HepG2 (cell line): ENCODE measurements at regions not wholly inside any gene's neighbourhood (a gene's known extent, or its start where the extent isn't known, plus 50 kb on each side); places are given as distances from the start of the nearest gene placed in this dataset.

Experiments used
- ATAC-seq: fragments of 200-7000 bp; cut with Tn5 transposase; 3 replicates; pipeline ENCODE4 v1.9.1; 2020; ENCODE audit warnings: mild to moderate bottlenecking, moderate library complexity
- BruUV-seq: library from RNA; stranded (reverse); fragments of 400-500 nt; replicated peaks from 2 replicates; lab custom pipeline; 2021; lab: Mats Ljungman, UMichigan
- CTCF ChIA-PET: fragments of 300-600 bp; formaldehyde crosslinking; extraction: SDS; loops from one replicate; lab custom pipeline; 2021; ENCODE audit warnings: low total read pairs, inconsistent platforms, low intra/inter-chr PET ratio; lab: Yijun Ruan, JAX
- POLR2A ChIA-PET: fragments of 350-600 bp; sonication (Branson Sonifier 250); formaldehyde crosslinking; loops from one replicate; lab custom pipeline; 2020; ENCODE audit warnings: antibody characterized with exemption, inconsistent platforms; lab: Yijun Ruan, JAX
- DNase-seq: peaks from one replicate; pipeline ENCODE4 v3.0.0-alpha.2; 2015; ENCODE audit warnings: low spot score
- FAIRE-seq: peaks from 3 replicates; lab custom pipeline; 2011; peaks lifted over from hg19 to GRCh38; lab: Jason Lieb, UNC
- H2AFZ ChIP-seq: one replicate; pipeline ENCODE4 v1.6.1; 2011; ENCODE audit warnings: low read length, inconsistent platforms
- H3K27ac ChIP-seq: fragments of 300-600 bp; 3 replicates; pipeline ENCODE4 v1.8.0; 2011; ENCODE audit warnings: mixed run types, mild to moderate bottlenecking, mixed read lengths, low read length, inconsistent platforms; ENCODE audit not compliant: insufficient read depth; ENCODE audit errors: extremely low read length
- H3K27me3 ChIP-seq, 2 experiments: fragments of 200-600 bp in 1 of 2; 2 replicates in 1 of 2; 3 replicates in 1 of 2; pipeline versions ENCODE4 v1.6.0 to v1.8.0; 2011; ENCODE audit warnings: low read length in 2 of 2, mild to moderate bottlenecking in 2 of 2, moderate library complexity in 2 of 2, inconsistent platforms in 1 of 2; ENCODE audit not compliant: insufficient read depth in 2 of 2, control insufficient read depth in 1 of 2
- H3K36me3 ChIP-seq, 2 experiments: fragments of 200-600 bp in 1 of 2; replicated peaks in 1 of 2; 2 replicates in 1 of 2; 3 replicates in 1 of 2; pipeline versions ENCODE4 v1.5.1 to v1.8.0; 2011; ENCODE audit warnings: low read length in 2 of 2, inconsistent platforms in 1 of 2; ENCODE audit not compliant: insufficient read depth in 2 of 2, control insufficient read depth in 1 of 2
- H3K4me1 ChIP-seq: 2 replicates; pipeline ENCODE4 v1.5.1; 2012; ENCODE audit warnings: low read length, inconsistent platforms; ENCODE audit not compliant: insufficient read depth
- H3K4me2 ChIP-seq: 2 replicates; pipeline ENCODE4 v1.6.0; 2011; ENCODE audit warnings: low read depth, low read length, inconsistent platforms
- H3K4me3 ChIP-seq, 3 experiments: fragments of 200-600 bp in 1 of 3; sonication (generic), shearing (Covaris generic) in 1 of 3; replicated peaks in 1 of 3; 2 replicates each; pipeline ENCODE4 v1.5.1; 2011 to 2016; ENCODE audit warnings: low read length in 3 of 3, inconsistent platforms in 2 of 3, low read depth in 2 of 3, mild to moderate bottlenecking in 2 of 3, control low read depth in 1 of 3, mixed read lengths in 1 of 3; ENCODE audit not compliant: insufficient read depth in 1 of 3
- H3K79me2 ChIP-seq: one replicate; pipeline ENCODE4 v1.6.1; 2011; ENCODE audit warnings: low read length, inconsistent platforms; ENCODE audit not compliant: insufficient read depth
- H3K9ac ChIP-seq: 2 replicates; pipeline ENCODE4 v1.6.0; 2011; ENCODE audit warnings: mild to moderate bottlenecking, low read depth, low read length, inconsistent platforms; ENCODE audit not compliant: insufficient read depth
- H3K9me3 ChIP-seq: 2 replicates; pipeline ENCODE4 v1.5.1; 2012; ENCODE audit warnings: mild to moderate bottlenecking, low read length
- H4K20me1 ChIP-seq: 2 replicates; pipeline ENCODE4 v1.6.0; 2011; ENCODE audit warnings: inconsistent platforms, mild to moderate bottlenecking, low read length, moderate library complexity; ENCODE audit not compliant: insufficient read depth
- DNMT1 ChIP-seq: sonication (generic); formaldehyde crosslinking; IDR thresholded peaks from 2 replicates; pipeline ENCODE4 v1.5.1; 2020; ENCODE audit warnings: mild to moderate bottlenecking, missing genetic modification reagents
- ETV5 ChIP-seq: IDR thresholded peaks from 2 replicates; pipeline ENCODE4 v1.6.1; 2018; ENCODE audit warnings: missing biosample characterization, missing genetic modification reagents, inconsistent platforms, borderline replicate concordance
- LCORL ChIP-seq, 2 experiments: fragments of 450-650 bp in 1 of 2; sonication (generic) in 1 of 2; formaldehyde crosslinking in 1 of 2; IDR thresholded peaks; 2 replicates each; pipeline versions ENCODE4 v1.5.0 to v1.6.1; 2017 to 2020; ENCODE audit warnings: antibody characterized with exemption in 1 of 2, missing genetic modification reagents in 1 of 2
- MIER2 ChIP-seq: IDR thresholded peaks from 2 replicates; pipeline ENCODE4 v1.6.1; 2016; ENCODE audit warnings: missing biosample characterization, missing genetic modification reagents
- NCOA2 ChIP-seq: sonication (generic); formaldehyde crosslinking; IDR thresholded peaks from 2 replicates; pipeline ENCODE4 v1.8.0; 2022; ENCODE audit warnings: inconsistent platforms
- NRL ChIP-seq: sonication (generic); formaldehyde crosslinking; IDR thresholded peaks from 2 replicates; pipeline ENCODE4 v1.5.0; 2020; ENCODE audit warnings: missing genetic modification reagents, mild to moderate bottlenecking, moderate library complexity, borderline replicate concordance
- TCF12 ChIP-seq, 2 experiments: fragments of 450-650 bp in 1 of 2; sonication (generic) in 1 of 2; formaldehyde crosslinking in 1 of 2; IDR thresholded peaks; 2 replicates each; pipeline versions ENCODE4 v1.6.1 to v1.8.0; 2017 to 2022; ENCODE audit warnings: antibody characterized with exemption in 1 of 2, mild to moderate bottlenecking in 1 of 2, missing genetic modification reagents in 1 of 2, moderate library complexity in 1 of 2
- ZMYM4 ChIP-seq: sonication (generic); formaldehyde crosslinking; IDR thresholded peaks from 2 replicates; pipeline ENCODE4 v1.8.1; 2023; ENCODE audit warnings: mild to moderate bottlenecking, missing genetic modification reagents
- ZNF546 ChIP-seq: sonication (generic); formaldehyde crosslinking; conservative IDR thresholded peaks from 2 replicates; pipeline ENCODE4 v1.8.1; 2023; ENCODE audit warnings: mild to moderate bottlenecking, missing genetic modification reagents
- ZSCAN31 ChIP-seq: sonication (generic); formaldehyde crosslinking; IDR thresholded peaks from 2 replicates; pipeline ENCODE4 v1.5.0; 2020; ENCODE audit warnings: low read depth, mild to moderate bottlenecking, missing genetic modification reagents
- WGBS: methylation state at CpG from one replicate; pipeline ENCODE4 v1.1.6; 2017; ENCODE audit warnings: low lambda C conversion rate; 5-methylcytosine and 5-hydroxymethylcytosine counted together
- in situ Hi-C: cut with HindIII; loops from 2 replicates; pipeline ENCODE4 v1.10.0; 2017; ENCODE audit warnings: low pct_unique_long_range_greater_than_20kb; ENCODE audit not compliant: extremely low pct_ligation_motif_present
- intact Hi-C: fragments of 100-400 bp; cut with micrococcal nuclease; formaldehyde crosslinking; loops from one replicate; pipeline ENCODE4 v1.10.0; 2022; ENCODE audit not compliant: unreplicated experiment
- TF ChIP-seq, protein P1 (sequence below): sonication (generic); formaldehyde crosslinking; IDR thresholded peaks from 2 replicates; pipeline ENCODE4 v1.4.0; 2020; ENCODE audit warnings: missing genetic modification reagents
- TF ChIP-seq, protein P2 (sequence below): sonication (generic); formaldehyde crosslinking; IDR thresholded peaks from 2 replicates; pipeline ENCODE4 v1.4.0; 2020; ENCODE audit warnings: mild to moderate bottlenecking, missing genetic modification reagents
- TF ChIP-seq, protein P3 (sequence below): sonication (generic); formaldehyde crosslinking; IDR thresholded peaks from 2 replicates; pipeline ENCODE4 v1.5.0; 2020; ENCODE audit warnings: mild to moderate bottlenecking, low read depth, missing genetic modification reagents, borderline replicate concordance
- TF ChIP-seq, protein P4 (sequence below): sonication (generic); formaldehyde crosslinking; IDR thresholded peaks from 2 replicates; pipeline ENCODE4 v1.4.0; 2020; ENCODE audit warnings: mild to moderate bottlenecking, missing genetic modification reagents
- TF ChIP-seq, protein P5 (sequence below): IDR thresholded peaks from 2 replicates; pipeline ENCODE4 v1.6.1; 2018; ENCODE audit warnings: missing genetic modification reagents

DNA sequence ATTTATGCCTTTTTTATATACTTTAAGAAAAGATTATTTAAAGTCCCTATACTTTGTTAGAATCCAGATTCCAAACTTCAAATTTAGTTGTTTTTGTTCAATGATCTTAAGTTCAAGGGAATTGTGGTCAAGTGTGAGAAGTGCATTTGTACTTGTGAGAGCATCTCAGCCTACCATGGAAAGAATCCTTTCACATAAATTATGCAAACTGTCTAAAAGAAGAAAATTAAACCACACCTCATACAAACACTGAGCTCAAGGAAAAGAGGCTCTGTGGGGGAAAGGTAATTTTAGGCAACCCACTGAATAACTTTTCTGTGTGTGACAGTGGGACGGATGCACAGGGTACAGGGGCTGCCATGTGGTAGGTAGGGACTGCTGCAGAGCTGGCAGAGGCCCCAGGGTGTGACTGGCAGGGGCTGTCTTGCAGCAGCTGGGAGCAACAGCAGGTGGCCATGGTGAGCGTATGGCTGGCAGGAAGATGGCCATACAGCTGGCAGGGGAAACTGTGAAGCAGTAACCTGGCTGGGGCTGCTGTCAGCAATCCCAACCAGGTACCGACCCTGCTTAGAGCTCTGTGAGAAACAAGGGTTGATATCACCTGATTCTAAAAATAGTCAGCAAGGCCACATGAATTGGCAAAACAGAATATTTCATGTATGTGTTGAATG, 130.6 kb downstream of the UGT8 start:
- BruUV-seq, result no TSS peak
- CTCF ChIA-PET, result no interaction called here
- intact Hi-C loops, result no loop called here
- ATAC-seq (no peak), FAIRE-seq (no peak)
- 0% methylated on average over 2 of the region's 3 CpGs for WGBS
- no peak overlapping the region for H3K27ac ChIP-seq
- no peak overlapping the region for H3K9ac ChIP-seq
- in situ Hi-C loops, result no loop called here
- H3K36me3 ChIP-seq, result no peaks in the 10 kb centered on the region
- H3K4me3 ChIP-seq, result no peak overlapping the region
- no peaks in the 10 kb centered on the region for H3K79me2 ChIP-seq
- no peaks in the 10 kb centered on the region for H3K9me3 ChIP-seq
- H3K4me1 ChIP-seq, result no peaks in the 10 kb centered on the region
- no peaks in the 10 kb centered on the region for H4K20me1 ChIP-seq
- H2AFZ ChIP-seq, result no peak overlapping the region
- no peak for TF ChIP-seq DNMT1 (CRISPR knock-in tag)
- TF ChIP-seq, protein P1, sequence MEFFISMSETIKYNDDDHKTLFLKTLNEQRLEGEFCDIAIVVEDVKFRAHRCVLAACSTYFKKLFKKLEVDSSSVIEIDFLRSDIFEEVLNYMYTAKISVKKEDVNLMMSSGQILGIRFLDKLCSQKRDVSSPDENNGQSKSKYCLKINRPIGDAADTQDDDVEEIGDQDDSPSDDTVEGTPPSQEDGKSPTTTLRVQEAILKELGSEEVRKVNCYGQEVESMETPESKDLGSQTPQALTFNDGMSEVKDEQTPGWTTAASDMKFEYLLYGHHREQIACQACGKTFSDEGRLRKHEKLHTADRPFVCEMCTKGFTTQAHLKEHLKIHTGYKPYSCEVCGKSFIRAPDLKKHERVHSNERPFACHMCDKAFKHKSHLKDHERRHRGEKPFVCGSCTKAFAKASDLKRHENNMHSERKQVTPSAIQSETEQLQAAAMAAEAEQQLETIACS (CRISPR knock-in tag), result no peak
- TF ChIP-seq ETV5 (CRISPR knock-in tag), result no peak
- no peak for TF ChIP-seq MIER2
- TF ChIP-seq, protein P2, sequence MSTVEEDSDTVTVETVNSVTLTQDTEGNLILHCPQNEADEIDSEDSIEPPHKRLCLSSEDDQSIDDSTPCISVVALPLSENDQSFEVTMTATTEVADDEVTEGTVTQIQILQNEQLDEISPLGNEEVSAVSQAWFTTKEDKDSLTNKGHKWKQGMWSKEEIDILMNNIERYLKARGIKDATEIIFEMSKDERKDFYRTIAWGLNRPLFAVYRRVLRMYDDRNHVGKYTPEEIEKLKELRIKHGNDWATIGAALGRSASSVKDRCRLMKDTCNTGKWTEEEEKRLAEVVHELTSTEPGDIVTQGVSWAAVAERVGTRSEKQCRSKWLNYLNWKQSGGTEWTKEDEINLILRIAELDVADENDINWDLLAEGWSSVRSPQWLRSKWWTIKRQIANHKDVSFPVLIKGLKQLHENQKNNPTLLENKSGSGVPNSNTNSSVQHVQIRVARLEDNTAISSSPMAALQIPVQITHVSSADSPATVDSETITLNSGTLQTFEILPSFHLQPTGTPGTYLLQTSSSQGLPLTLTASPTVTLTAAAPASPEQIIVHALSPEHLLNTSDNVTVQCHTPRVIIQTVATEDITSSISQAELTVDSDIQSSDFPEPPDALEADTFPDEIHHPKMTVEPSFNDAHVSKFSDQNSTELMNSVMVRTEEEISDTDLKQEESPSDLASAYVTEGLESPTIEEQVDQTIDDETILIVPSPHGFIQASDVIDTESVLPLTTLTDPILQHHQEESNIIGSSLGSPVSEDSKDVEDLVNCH (CRISPR knock-in tag), result no peak
- no peak for TF ChIP-seq NRL (CRISPR knock-in tag)
- TF ChIP-seq ZSCAN31, result no peak
- no peak for TF ChIP-seq NCOA2 (CRISPR knock-in tag)
- TF ChIP-seq, protein P3, sequence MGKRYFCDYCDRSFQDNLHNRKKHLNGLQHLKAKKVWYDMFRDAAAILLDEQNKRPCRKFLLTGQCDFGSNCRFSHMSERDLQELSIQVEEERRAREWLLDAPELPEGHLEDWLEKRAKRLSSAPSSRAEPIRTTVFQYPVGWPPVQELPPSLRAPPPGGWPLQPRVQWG (CRISPR knock-in tag), result no peak
- TF ChIP-seq ZNF546 (CRISPR knock-in tag), result no peak
- no peak for TF ChIP-seq ZMYM4 (CRISPR knock-in tag)
- TF ChIP-seq, protein P4, sequence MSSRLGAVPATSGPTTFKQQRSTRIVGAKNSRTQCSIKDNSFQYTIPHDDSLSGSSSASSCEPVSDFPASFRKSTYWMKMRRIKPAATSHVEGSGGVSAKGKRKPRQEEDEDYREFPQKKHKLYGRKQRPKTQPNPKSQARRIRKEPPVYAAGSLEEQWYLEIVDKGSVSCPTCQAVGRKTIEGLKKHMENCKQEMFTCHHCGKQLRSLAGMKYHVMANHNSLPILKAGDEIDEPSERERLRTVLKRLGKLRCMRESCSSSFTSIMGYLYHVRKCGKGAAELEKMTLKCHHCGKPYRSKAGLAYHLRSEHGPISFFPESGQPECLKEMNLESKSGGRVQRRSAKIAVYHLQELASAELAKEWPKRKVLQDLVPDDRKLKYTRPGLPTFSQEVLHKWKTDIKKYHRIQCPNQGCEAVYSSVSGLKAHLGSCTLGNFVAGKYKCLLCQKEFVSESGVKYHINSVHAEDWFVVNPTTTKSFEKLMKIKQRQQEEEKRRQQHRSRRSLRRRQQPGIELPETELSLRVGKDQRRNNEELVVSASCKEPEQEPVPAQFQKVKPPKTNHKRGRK (CRISPR knock-in tag), result no peak
- TF ChIP-seq LCORL (IDR thresholded peaks at IDR 0.05), result no peak
- TF ChIP-seq LCORL (CRISPR knock-in tag; IDR thresholded peaks at IDR 0.05), result no peak
- no peak for TF ChIP-seq TCF12 (IDR thresholded peaks at IDR 0.05)
- no peak for TF ChIP-seq TCF12 (CRISPR knock-in tag; IDR thresholded peaks at IDR 0.05)
- TF ChIP-seq, protein P5, sequence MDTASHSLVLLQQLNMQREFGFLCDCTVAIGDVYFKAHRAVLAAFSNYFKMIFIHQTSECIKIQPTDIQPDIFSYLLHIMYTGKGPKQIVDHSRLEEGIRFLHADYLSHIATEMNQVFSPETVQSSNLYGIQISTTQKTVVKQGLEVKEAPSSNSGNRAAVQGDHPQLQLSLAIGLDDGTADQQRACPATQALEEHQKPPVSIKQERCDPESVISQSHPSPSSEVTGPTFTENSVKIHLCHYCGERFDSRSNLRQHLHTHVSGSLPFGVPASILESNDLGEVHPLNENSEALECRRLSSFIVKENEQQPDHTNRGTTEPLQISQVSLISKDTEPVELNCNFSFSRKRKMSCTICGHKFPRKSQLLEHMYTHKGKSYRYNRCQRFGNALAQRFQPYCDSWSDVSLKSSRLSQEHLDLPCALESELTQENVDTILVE (CRISPR knock-in tag), result no peak
- TF ChIP-seq, all 625 proteins: peak for 0
- Histone ChIP-seq H3K27me3 (no peaks in the 10 kb centered on the region), H3K4me2 (no peak overlapping the region)
- POLR2A ChIA-PET, result no interaction called here
- no peak for DNase-seq
